Vagina (tissue), 2 donors: ENCODE measurements at regions not wholly inside any gene's neighbourhood (a gene's known extent, or its start where the extent isn't known, plus 50 kb on each side); places are given as distances from the start of the nearest gene placed in this dataset.

Experiments used
- DNase-seq, 2 donors: peaks; one replicate each; pipeline ENCODE4 v3.0.0-alpha.2; 2017; ENCODE audit errors: extremely low spot score in 2 of 2
- H3K27ac ChIP-seq: fragments of 200-600 bp; sonication (generic); one replicate; pipeline ENCODE4 v1.5.1; 2019
- H3K27me3 ChIP-seq: fragments of 200-600 bp; sonication (generic); one replicate; pipeline ENCODE4 v1.5.1; 2019
- H3K36me3 ChIP-seq, 2 donors: fragments of 200-600 bp; sonication (generic); one replicate each; pipeline ENCODE4 v1.5.1; 2017 to 2019
- H3K4me1 ChIP-seq: fragments of 200-600 bp; sonication (generic); one replicate; pipeline ENCODE4 v1.5.1; 2019
- H3K4me3 ChIP-seq, 2 donors: fragments of 200-600 bp; sonication (generic); 1 replicate in 1 of 2; 2 replicates in 1 of 2; pipeline ENCODE4 v1.5.1; 2016 to 2019
- H3K9me3 ChIP-seq: fragments of 200-600 bp; sonication (generic); one replicate; pipeline ENCODE4 v1.5.1; 2019
- CTCF ChIP-seq, 3 experiments: fragments of 450-650 bp in 2 of 3; fragments of 200-600 bp in 1 of 3; sonication (generic) in 1 of 3; IDR thresholded peaks; one replicate each; pipeline ENCODE4 v1.5.1; 2017 to 2019; ENCODE audit warnings: antibody characterized with exemption in 3 of 3, mild to moderate bottlenecking in 2 of 3, moderate library complexity in 2 of 3
- POLR2A ChIP-seq, 2 donors: fragments of 450-650 bp; IDR thresholded peaks; one replicate each; pipeline ENCODE4 v1.6.1; 2017; ENCODE audit warnings: antibody characterized with exemption in 2 of 2, mild to moderate bottlenecking in 2 of 2, moderate library complexity in 2 of 2
- POLR2AphosphoS5 ChIP-seq, 2 donors: sonication (generic); formaldehyde crosslinking; IDR thresholded peaks; one replicate each; pipeline ENCODE4 v1.9.0; 2017; ENCODE audit warnings: antibody characterized with exemption in 2 of 2, mild to moderate bottlenecking in 2 of 2, low read depth in 1 of 2; ENCODE audit not compliant: insufficient read depth in 1 of 2
- intact Hi-C: fragments of 100-400 bp; cut with DNase I; formaldehyde crosslinking; loops from one replicate; pipeline ENCODE4 v1.15.1; 2023

- intact Hi-C loops = no loop called here
- DNase-seq = no peak
- TF ChIP-seq POLR2AphosphoS5 (IDR thresholded peaks at IDR 0.05; ENCODE audit: insufficient read depth in 1 of 2, low read depth in 1 of 2) = no peak
- H3K27me3 ChIP-seq = no peaks in the 10 kb centered on the region
- no peaks in the 10 kb centered on the region for H3K36me3 ChIP-seq
- no peak overlapping the region for H3K4me3 ChIP-seq
- H3K27ac ChIP-seq = no peak overlapping the region
- no peaks in the 10 kb centered on the region for H3K4me1 ChIP-seq
- H3K9me3 ChIP-seq = no peaks in the 10 kb centered on the region
Observed at GRCh38 chr4:8691151-8691775, 98.7 kb downstream of the CPZ start.

- no peaks in the 10 kb centered on the region for H3K27me3 ChIP-seq
- intact Hi-C loops = no loop called here
- DNase-seq = no peak
- no peak overlapping the region for H3K4me3 ChIP-seq
- H3K36me3 ChIP-seq = no peaks in the 10 kb centered on the region
- TF ChIP-seq POLR2A (IDR thresholded peaks at IDR 0.05) (no peak), CTCF (IDR thresholded peaks at IDR 0.05) (no peak), POLR2AphosphoS5 (IDR thresholded peaks at IDR 0.05; ENCODE audit: insufficient read depth in 1 of 2, low read depth in 1 of 2) (no peak)
- H3K9me3 ChIP-seq = no peaks in the 10 kb centered on the region
- no peak overlapping the region for H3K27ac ChIP-seq
- no peaks in the 10 kb centered on the region for H3K4me1 ChIP-seq
Observed at GRCh38 chr4:8690216-8691150, 97.9 kb downstream of the CPZ start.

- no peaks in the 10 kb centered on the region for H3K9me3 ChIP-seq
- no peaks in the 10 kb centered on the region for H3K36me3 ChIP-seq
- H3K4me1 ChIP-seq = no peaks in the 10 kb centered on the region
- H3K27ac ChIP-seq = no peak overlapping the region
- no peak overlapping the region for H3K4me3 ChIP-seq
- DNase-seq = no peak
- no peaks in the 10 kb centered on the region for H3K27me3 ChIP-seq
- TF ChIP-seq POLR2A (IDR thresholded peaks at IDR 0.05) (no peak), CTCF (IDR thresholded peaks at IDR 0.05) (no peak), POLR2AphosphoS5 (IDR thresholded peaks at IDR 0.05; ENCODE audit: insufficient read depth in 1 of 2, low read depth in 1 of 2) (no peak)
- intact Hi-C loops = no loop called here
Observed at GRCh38 chr4:8689741-8690140, 97.2 kb downstream of the CPZ start.

GRCh38 chr4:8688908-8689445 lies 96.4 kb downstream of the CPZ start:
- Histone ChIP-seq H3K27ac (no peak overlapping the region), H3K27me3 (no peaks in the 10 kb centered on the region), H3K36me3 (no peaks in the 10 kb centered on the region), H3K9me3 (no peaks in the 10 kb centered on the region), H3K4me3 (no peak overlapping the region), H3K4me1 (no peaks in the 10 kb centered on the region)
- TF ChIP-seq POLR2AphosphoS5 (IDR thresholded peaks at IDR 0.05; ENCODE audit: insufficient read depth in 1 of 2, low read depth in 1 of 2) (no peak), POLR2A (IDR thresholded peaks at IDR 0.05) (no peak), CTCF (IDR thresholded peaks at IDR 0.05) (no peak)
- no peak for DNase-seq
- intact Hi-C loops = no loop called here

- intact Hi-C loops = no loop called here
- no peaks in the 10 kb centered on the region for H3K36me3 ChIP-seq
- H3K4me3 ChIP-seq = no peak overlapping the region
- H3K9me3 ChIP-seq = no peaks in the 10 kb centered on the region
- no peak overlapping the region for H3K27ac ChIP-seq
- H3K4me1 ChIP-seq = no peaks in the 10 kb centered on the region
- DNase-seq = no peak
- H3K27me3 ChIP-seq = no peaks in the 10 kb centered on the region
- TF ChIP-seq CTCF (IDR thresholded peaks at IDR 0.05) (no peak), POLR2A (IDR thresholded peaks at IDR 0.05) (no peak)
Observed at GRCh38 chr4:8688041-8688907, 95.7 kb downstream of the CPZ start.
